ENCODE measurements at regions not wholly inside any gene's neighbourhood (a gene's known extent, or its start where the extent isn't known, plus 50 kb on each side); places are given as distances from the start of the nearest gene placed in this dataset. TPM values are rescaled to one million over a fixed set of nuclear protein-coding genes. Genes with fewer than 3 reads are reported as not detected.

- CTCF ChIA-PET, result interaction anchor here (0.6 kb wide), 1 partner anchor 65 kb away, joined by 3 read pairs; no protein-coding TSS in a partner anchor
- DNase-seq (ENCODE audit: low read depth), result no peak
- H3K36me3 ChIP-seq (ENCODE audit: control insufficient read depth, insufficient read depth, low read length), result no peaks in the 10 kb centered on the region
- H3K4me3 ChIP-seq (ENCODE audit: low read depth, low read length), result no peak overlapping the region
- TF ChIP-seq, protein P1, sequence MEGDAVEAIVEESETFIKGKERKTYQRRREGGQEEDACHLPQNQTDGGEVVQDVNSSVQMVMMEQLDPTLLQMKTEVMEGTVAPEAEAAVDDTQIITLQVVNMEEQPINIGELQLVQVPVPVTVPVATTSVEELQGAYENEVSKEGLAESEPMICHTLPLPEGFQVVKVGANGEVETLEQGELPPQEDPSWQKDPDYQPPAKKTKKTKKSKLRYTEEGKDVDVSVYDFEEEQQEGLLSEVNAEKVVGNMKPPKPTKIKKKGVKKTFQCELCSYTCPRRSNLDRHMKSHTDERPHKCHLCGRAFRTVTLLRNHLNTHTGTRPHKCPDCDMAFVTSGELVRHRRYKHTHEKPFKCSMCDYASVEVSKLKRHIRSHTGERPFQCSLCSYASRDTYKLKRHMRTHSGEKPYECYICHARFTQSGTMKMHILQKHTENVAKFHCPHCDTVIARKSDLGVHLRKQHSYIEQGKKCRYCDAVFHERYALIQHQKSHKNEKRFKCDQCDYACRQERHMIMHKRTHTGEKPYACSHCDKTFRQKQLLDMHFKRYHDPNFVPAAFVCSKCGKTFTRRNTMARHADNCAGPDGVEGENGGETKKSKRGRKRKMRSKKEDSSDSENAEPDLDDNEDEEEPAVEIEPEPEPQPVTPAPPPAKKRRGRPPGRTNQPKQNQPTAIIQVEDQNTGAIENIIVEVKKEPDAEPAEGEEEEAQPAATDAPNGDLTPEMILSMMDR (IDR thresholded peaks at IDR 0.05; ENCODE audit: insufficient read depth, low read depth, low read length), result no peak
- H3K27me3 ChIP-seq (ENCODE audit: control insufficient read depth, insufficient read depth, low read length), result no peaks in the 10 kb centered on the region
- POLR2A ChIA-PET, result no interaction called here
Observed at GRCh38 chr13:31978021-31978420, 53.6 kb upstream of the FRY start.

DNA sequence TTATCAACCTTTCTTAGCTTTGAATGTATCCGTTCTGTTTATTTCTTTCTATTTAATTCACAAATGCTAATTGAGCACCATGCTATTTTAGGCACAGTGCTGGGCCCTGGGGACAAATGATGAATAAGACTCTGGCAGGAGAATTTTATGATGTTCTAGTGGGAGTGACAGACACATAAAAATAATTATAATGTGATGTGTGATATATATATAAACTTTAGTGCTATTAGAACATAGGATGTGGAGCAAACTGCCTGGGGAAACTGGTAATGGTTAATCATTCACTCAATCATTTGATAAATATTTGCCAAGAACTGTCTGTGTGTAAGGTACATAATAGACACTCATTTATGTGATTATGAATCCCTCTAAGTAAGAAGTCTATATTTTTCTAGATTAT is 50.7 kb upstream of the FRY start:
- ChIA-PET POLR2A (no interaction called here), CTCF (no interaction called here)
- Histone ChIP-seq H3K36me3 (ENCODE audit: control insufficient read depth, insufficient read depth, low read length) (no peaks in the 10 kb centered on the region), H3K27me3 (ENCODE audit: control insufficient read depth, insufficient read depth, low read length) (no peaks in the 10 kb centered on the region), H3K4me3 (ENCODE audit: low read depth, low read length) (no peak overlapping the region)
- TF ChIP-seq, protein P1 (IDR thresholded peaks at IDR 0.05; ENCODE audit: insufficient read depth, low read depth, low read length), result no peak
- no peak for DNase-seq (ENCODE audit: low read depth)

Small RNA genes in the stretch of these regions (small RNA-seq; reads per million reads assigned to genes)
- gene RF00017 (ENCODE audit: insufficient read length, low read depth, low replicate concordance), result not detected

All from BJ (cell line).